GM13977 (cell line): ENCODE measurements at regions not wholly inside any gene's neighbourhood (a gene's known extent, or its start where the extent isn't known, plus 50 kb on each side); places are given as distances from the start of the nearest gene placed in this dataset.
"Not testable (repeated sequence)": the region's sequence is repeated elsewhere in the genome, so short reads cannot be mapped to it uniquely, and the experiment has no call there.

Experiments used
- DNase-seq: peaks from one replicate; pipeline ENCODE4 v3.0.0; 2012; ENCODE audit warnings: low spot score
- CTCF ChIP-seq: IDR thresholded peaks from 2 replicates; pipeline ENCODE4 v1.5.1; 2012; ENCODE audit warnings: mild to moderate bottlenecking, control low read depth; ENCODE audit not compliant: insufficient read depth; ENCODE audit errors: extremely low read depth, missing control alignments
- in situ Hi-C: fragments of 300-500 bp; cut with MboI; formaldehyde crosslinking; loops from one replicate; pipeline ENCODE4 v1.12.0; 2022; ENCODE audit warnings: low sequenced_read_pairs, low pct_unique_long_range_greater_than_20kb, mixed read lengths, inconsistent platforms; ENCODE audit not compliant: unreplicated experiment

DNA sequence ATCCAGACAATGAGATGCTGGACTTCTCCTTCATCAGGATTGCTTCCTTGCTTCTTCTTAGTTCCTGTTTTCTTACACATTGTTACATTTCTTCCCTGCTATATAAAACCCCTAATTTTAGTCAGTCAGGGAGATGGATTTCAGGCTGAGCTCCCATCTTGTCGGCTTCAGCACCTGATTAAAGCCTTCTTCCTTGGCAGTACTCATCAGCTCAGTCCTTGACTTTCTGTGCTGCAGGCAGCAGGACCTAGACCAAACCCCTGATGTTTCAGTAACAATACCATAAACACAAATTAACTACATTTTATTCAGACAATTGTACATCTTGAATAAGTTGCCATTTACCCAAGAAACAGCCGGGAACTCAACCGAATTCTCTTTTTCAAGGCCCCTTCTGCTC is 156.4 kb upstream of the RREB1 start:
- in situ Hi-C loops: no loop called here
- DNase-seq: no peak
- TF ChIP-seq CTCF: no peak

GRCh38 chr6:6952484-6952883 is 155.3 kb upstream of the RREB1 start:
- TF ChIP-seq CTCF: no peak
- no peak for DNase-seq
- in situ Hi-C loops: no loop called here

DNA sequence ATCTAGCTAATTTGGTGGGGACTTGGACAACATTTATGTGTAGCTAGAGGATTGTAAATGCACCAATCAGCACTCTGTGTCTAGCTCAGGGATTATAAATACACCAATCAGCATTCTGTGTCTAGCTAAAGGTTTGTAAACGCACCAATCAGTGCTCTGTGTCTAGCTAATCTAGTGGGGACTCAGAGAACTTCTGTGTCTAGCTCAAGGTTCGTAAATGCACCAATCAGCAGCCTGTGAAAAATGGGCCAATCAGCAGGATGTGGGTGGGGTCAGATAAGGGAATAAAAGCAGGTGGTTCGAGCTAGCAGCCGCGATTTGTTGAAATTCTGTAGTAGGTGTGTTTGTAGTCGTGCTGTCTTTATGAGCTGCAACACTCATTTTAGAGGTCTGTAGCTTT is 154.8 kb upstream of the RREB1 start:
- DNase-seq, in situ Hi-C loops: not testable (repeated sequence)

- in situ Hi-C loops: no loop called here
- TF ChIP-seq CTCF: no peak
Observed at GRCh38 chr6:6960571-6961251, 147.1 kb upstream of the RREB1 start.

GRCh38 chr6:6962086-6962485 is 145.7 kb upstream of the RREB1 start:
- TF ChIP-seq CTCF: no peak
- no peak for DNase-seq
- in situ Hi-C loops: no loop called here

More at GRCh38 chr6:6960571-6961251, 147.1 kb upstream of the RREB1 start:
- DNase-seq: no peak

GRCh38 chr6:6962699-6963098 is 145.1 kb upstream of the RREB1 start:
- no peak for TF ChIP-seq CTCF
- in situ Hi-C loops: no loop called here

GRCh38 chr6:6963390-6963789 is 144.4 kb upstream of the RREB1 start:
- DNase-seq, in situ Hi-C loops: not testable (repeated sequence)

More at GRCh38 chr6:6962699-6963098, 145.1 kb upstream of the RREB1 start:
- no peak for DNase-seq

DNA sequence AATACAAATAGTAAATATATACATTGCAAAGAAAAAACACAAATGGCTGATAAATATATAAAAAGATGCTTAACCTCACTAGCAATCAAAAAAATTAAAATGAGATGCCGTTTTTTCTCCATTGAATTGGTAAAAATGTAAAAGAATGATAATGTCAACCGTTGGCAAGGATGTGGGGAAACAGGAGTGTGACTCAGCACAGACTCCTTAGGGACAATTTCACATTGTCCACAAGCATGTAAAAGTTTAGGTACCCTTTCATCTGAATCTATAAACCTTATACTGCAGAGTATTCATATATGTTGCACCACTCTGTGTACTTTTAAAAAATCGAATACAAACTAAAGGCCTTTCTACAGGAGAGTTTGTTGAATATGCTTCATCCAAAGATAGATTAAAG is 143.1 kb upstream of the RREB1 start:
- in situ Hi-C loops: no loop called here
- DNase-seq: no peak
- TF ChIP-seq CTCF: no peak
